Activated naive CD8-positive, alpha-beta T cell treated with anti-CD3 and anti-CD28 coated beads, Interleukin-2, amount 10 ng/mL, durations not matched to agents 7 days and 5 days (primary cell): ENCODE measurements at regions not wholly inside any gene's neighbourhood (a gene's known extent, or its start where the extent isn't known, plus 50 kb on each side); places are given as distances from the start of the nearest gene placed in this dataset.
"Not testable (repeated sequence)": the region's sequence is repeated elsewhere in the genome, so short reads cannot be mapped to it uniquely, and the experiment has no call there.

Experiments used
- ATAC-seq: fragments of 150-1000 bp; cut with Tn5 transposase; one replicate; pipeline ENCODE4 v1.10.0; 2021; ENCODE audit warnings: low read depth, moderate library complexity
- POLR2A ChIA-PET: fragments of 350-600 bp; sonication (Branson Sonifier 250); formaldehyde crosslinking; loops from one replicate; lab custom pipeline; 2021; ENCODE audit warnings: antibody characterized with exemption; lab: Charles Lee
- DNase-seq: peaks from one replicate; pipeline ENCODE4 v3.0.0; 2021
- H3K27ac Mint-ChIP-seq: one replicate; pipeline ENCODE4 v1.8.0; 2022; ENCODE audit warnings: mild to moderate bottlenecking, mixed read lengths
- H3K27me3 Mint-ChIP-seq: one replicate; pipeline ENCODE4 v1.8.0; 2022; ENCODE audit warnings: mild to moderate bottlenecking, moderate library complexity, mixed read lengths
- H3K36me3 Mint-ChIP-seq: one replicate; pipeline ENCODE4 v1.8.0; 2021; ENCODE audit warnings: mild to moderate bottlenecking, mixed read lengths
- H3K4me1 Mint-ChIP-seq: one replicate; pipeline ENCODE4 v1.8.0; 2021; ENCODE audit warnings: mixed read lengths
- H3K4me3 Mint-ChIP-seq: one replicate; pipeline ENCODE4 v1.8.0; 2022; ENCODE audit warnings: mild to moderate bottlenecking, moderate library complexity, mixed read lengths
- H3K9me3 Mint-ChIP-seq: one replicate; pipeline ENCODE4 v1.8.0; 2021; ENCODE audit warnings: mixed read lengths

- no peaks in the 10 kb centered on the region for H3K4me1 Mint-ChIP-seq
- ATAC-seq = no peak
- H3K27me3 Mint-ChIP-seq = no peaks in the 10 kb centered on the region
- H3K9me3 Mint-ChIP-seq = peaks cover 5% of the 10 kb centered on the region
- DNase-seq = no peak
- no peak overlapping the region for H3K27ac Mint-ChIP-seq
- H3K4me3 Mint-ChIP-seq = no peak overlapping the region
- H3K36me3 Mint-ChIP-seq = no peaks in the 10 kb centered on the region
- POLR2A ChIA-PET = no interaction called here
Observed at GRCh38 chrX:456146-456545, 69.4 kb upstream of the PPP2R3B start.

GRCh38 chrX:456551-457291 lies 70.0 kb upstream of the PPP2R3B start:
- H3K9me3 Mint-ChIP-seq = peaks cover 11% of the 10 kb centered on the region
- H3K36me3 Mint-ChIP-seq = no peaks in the 10 kb centered on the region
- ATAC-seq (no peak), DNase-seq (no peak)
- no peak overlapping the region for H3K27ac Mint-ChIP-seq
- H3K4me1 Mint-ChIP-seq = no peaks in the 10 kb centered on the region
- POLR2A ChIA-PET = no interaction called here
- H3K27me3 Mint-ChIP-seq = no peaks in the 10 kb centered on the region
- H3K4me3 Mint-ChIP-seq = no peak overlapping the region

GRCh38 chrX:457292-457679 lies 70.6 kb upstream of the PPP2R3B start:
- POLR2A ChIA-PET = no interaction called here
- H3K27me3 Mint-ChIP-seq = no peaks in the 10 kb centered on the region
- H3K9me3 Mint-ChIP-seq = peaks cover 16% of the 10 kb centered on the region
- DNase-seq (no peak), ATAC-seq (no peak)
- no peaks in the 10 kb centered on the region for H3K36me3 Mint-ChIP-seq
- H3K4me3 Mint-ChIP-seq = no peak overlapping the region
- H3K27ac Mint-ChIP-seq = no peak overlapping the region
- no peaks in the 10 kb centered on the region for H3K4me1 Mint-ChIP-seq

GRCh38 chrX:458631-459061 lies 71.9 kb upstream of the PPP2R3B start:
- DNase-seq (no peak), ATAC-seq (no peak)
- Mint-ChIP-seq H3K27me3 (no peaks in the 10 kb centered on the region), H3K36me3 (no peaks in the 10 kb centered on the region), H3K9me3 (peaks cover 18% of the 10 kb centered on the region), H3K4me1 (no peaks in the 10 kb centered on the region), H3K27ac (no peak overlapping the region), H3K4me3 (no peak overlapping the region)
- POLR2A ChIA-PET = no interaction called here

- no peak for DNase-seq
- Mint-ChIP-seq H3K36me3 (no peaks in the 10 kb centered on the region), H3K4me3 (no peak overlapping the region), H3K27ac (no peak overlapping the region), H3K9me3 (peaks cover 18% of the 10 kb centered on the region), H3K4me1 (no peaks in the 10 kb centered on the region), H3K27me3 (no peaks in the 10 kb centered on the region)
- POLR2A ChIA-PET = no interaction called here
- no peak for ATAC-seq
Observed at GRCh38 chrX:459611-460010, 72.9 kb upstream of the PPP2R3B start.

GRCh38 chrX:460116-460515 lies 73.4 kb upstream of the PPP2R3B start:
- Mint-ChIP-seq H3K4me3 (no peak overlapping the region), H3K27me3 (no peaks in the 10 kb centered on the region), H3K9me3 (peaks cover 18% of the 10 kb centered on the region), H3K36me3 (no peaks in the 10 kb centered on the region), H3K27ac (no peak overlapping the region), H3K4me1 (no peaks in the 10 kb centered on the region)
- POLR2A ChIA-PET = no interaction called here
- no peak for ATAC-seq
- DNase-seq = no peak

GRCh38 chrX:460823-461640 lies 74.3 kb upstream of the PPP2R3B start:
- DNase-seq = no peak
- Mint-ChIP-seq H3K36me3 (no peaks in the 10 kb centered on the region), H3K9me3 (peaks cover 18% of the 10 kb centered on the region), H3K4me1 (no peaks in the 10 kb centered on the region), H3K27me3 (no peaks in the 10 kb centered on the region), H3K27ac (no peak overlapping the region), H3K4me3 (no peak overlapping the region)
- POLR2A ChIA-PET = no interaction called here
- no peak for ATAC-seq

- Mint-ChIP-seq H3K36me3 (no peaks in the 10 kb centered on the region), H3K27me3 (no peaks in the 10 kb centered on the region), H3K27ac (no peak overlapping the region), H3K4me3 (no peak overlapping the region), H3K4me1 (no peaks in the 10 kb centered on the region), H3K9me3 (peaks cover 15% of the 10 kb centered on the region)
- ATAC-seq (no peak), DNase-seq (no peak)
- POLR2A ChIA-PET = no interaction called here
Observed at GRCh38 chrX:462853-463252, 76.1 kb upstream of the PPP2R3B start.

- Mint-ChIP-seq H3K9me3 (peaks cover 15% of the 10 kb centered on the region), H3K4me1 (no peaks in the 10 kb centered on the region), H3K36me3 (no peaks in the 10 kb centered on the region), H3K4me3 (no peak overlapping the region), H3K27me3 (no peaks in the 10 kb centered on the region), H3K27ac (no peak overlapping the region)
- POLR2A ChIA-PET = no interaction called here
- no peak for DNase-seq
- no peak for ATAC-seq
Observed at GRCh38 chrX:465418-466215, 78.9 kb upstream of the PPP2R3B start.

GRCh38 chrX:466836-467235 lies 80.1 kb upstream of the PPP2R3B start:
- H3K4me1 Mint-ChIP-seq, H3K27ac Mint-ChIP-seq, H3K4me3 Mint-ChIP-seq, ATAC-seq, POLR2A ChIA-PET, DNase-seq, H3K9me3 Mint-ChIP-seq, H3K36me3 Mint-ChIP-seq, H3K27me3 Mint-ChIP-seq: not testable (repeated sequence)

GRCh38 chrX:467686-468085 lies 81.0 kb upstream of the PPP2R3B start:
- H3K4me3 Mint-ChIP-seq, DNase-seq, POLR2A ChIA-PET, H3K27me3 Mint-ChIP-seq, H3K9me3 Mint-ChIP-seq, H3K4me1 Mint-ChIP-seq, H3K27ac Mint-ChIP-seq, H3K36me3 Mint-ChIP-seq, ATAC-seq: not testable (repeated sequence)

- Mint-ChIP-seq H3K4me1 (no peaks in the 10 kb centered on the region), H3K4me3 (no peak overlapping the region)
- no peak for ATAC-seq
Observed at GRCh38 chrX:468979-469378, 82.3 kb upstream of the PPP2R3B start.

GRCh38 chrX:470686-471085 lies 84.0 kb upstream of the PPP2R3B start:
- Mint-ChIP-seq H3K27ac (no peak overlapping the region), H3K9me3 (peaks cover 5% of the 10 kb centered on the region), H3K27me3 (no peaks in the 10 kb centered on the region), H3K36me3 (no peaks in the 10 kb centered on the region), H3K4me3 (no peak overlapping the region), H3K4me1 (no peaks in the 10 kb centered on the region)
- ATAC-seq = no peak
- no peak for DNase-seq
- POLR2A ChIA-PET = no interaction called here

More at GRCh38 chrX:468979-469378, 82.3 kb upstream of the PPP2R3B start:
- no peaks in the 10 kb centered on the region for H3K36me3 Mint-ChIP-seq
- POLR2A ChIA-PET = no interaction called here
- H3K27ac Mint-ChIP-seq = no peak overlapping the region
- H3K27me3 Mint-ChIP-seq = no peaks in the 10 kb centered on the region
- DNase-seq = no peak
- peaks cover 5% of the 10 kb centered on the region for H3K9me3 Mint-ChIP-seq
